Activated CD4-positive, alpha-beta T cell treated with anti-CD3 and anti-CD28 coated beads, Interleukin-2, amount 50 U/mL, for 24 hours (primary cell): ENCODE measurements at regions not wholly inside any gene's neighbourhood (a gene's known extent, or its start where the extent isn't known, plus 50 kb on each side); places are given as distances from the start of the nearest gene placed in this dataset.
"Not testable (repeated sequence)": the region's sequence is repeated elsewhere in the genome, so short reads cannot be mapped to it uniquely, and the experiment has no call there.

Source experiments
- DNase-seq, 2 donors: peaks; one replicate each; pipeline ENCODE4 v3.0.0-alpha.2; 2020; ENCODE audit warnings: low read depth in 1 of 2, low spot score in 1 of 2

DNA sequence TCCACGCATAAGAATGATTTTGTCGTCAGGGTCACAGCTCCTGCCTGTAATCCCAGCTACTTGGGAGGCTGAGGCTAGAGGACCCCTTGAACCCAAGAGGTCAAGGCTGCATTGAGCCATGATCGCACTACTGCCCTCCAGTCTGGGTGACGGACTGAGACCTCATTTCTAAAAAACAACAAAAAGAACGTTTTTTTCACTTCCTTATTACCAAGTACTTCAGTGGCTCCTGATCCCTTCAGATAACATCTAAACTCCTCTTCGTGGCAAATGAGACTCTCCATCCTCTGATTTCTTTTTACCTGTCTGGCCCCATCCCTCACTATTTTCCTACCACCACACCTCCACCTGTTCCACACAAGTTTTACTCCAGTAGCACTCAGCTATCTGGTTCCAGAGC lies 105.4 kb upstream of the TLK1 start:
- no peak for DNase-seq

- not testable (repeated sequence) for DNase-seq
Measured at GRCh38 chr2:171261529-171261928, 100.8 kb upstream of the TLK1 start.

GRCh38 chr2:171260471-171261424 lies 100.1 kb upstream of the TLK1 start:
- DNase-seq, result peak in 1 of 2 donors; percentile 47

- DNase-seq, result no peak
Measured at GRCh38 chr2:171254666-171255065, 94.0 kb upstream of the TLK1 start.

- DNase-seq, result no peak
Measured at GRCh38 chr2:171253900-171254650, 93.4 kb upstream of the TLK1 start.

GRCh38 chr2:171253279-171253678 lies 92.6 kb upstream of the TLK1 start:
- DNase-seq, result no peak

- DNase-seq, result no peak
Measured at GRCh38 chr2:171249689-171250088, 89.0 kb upstream of the TLK1 start.

DNA sequence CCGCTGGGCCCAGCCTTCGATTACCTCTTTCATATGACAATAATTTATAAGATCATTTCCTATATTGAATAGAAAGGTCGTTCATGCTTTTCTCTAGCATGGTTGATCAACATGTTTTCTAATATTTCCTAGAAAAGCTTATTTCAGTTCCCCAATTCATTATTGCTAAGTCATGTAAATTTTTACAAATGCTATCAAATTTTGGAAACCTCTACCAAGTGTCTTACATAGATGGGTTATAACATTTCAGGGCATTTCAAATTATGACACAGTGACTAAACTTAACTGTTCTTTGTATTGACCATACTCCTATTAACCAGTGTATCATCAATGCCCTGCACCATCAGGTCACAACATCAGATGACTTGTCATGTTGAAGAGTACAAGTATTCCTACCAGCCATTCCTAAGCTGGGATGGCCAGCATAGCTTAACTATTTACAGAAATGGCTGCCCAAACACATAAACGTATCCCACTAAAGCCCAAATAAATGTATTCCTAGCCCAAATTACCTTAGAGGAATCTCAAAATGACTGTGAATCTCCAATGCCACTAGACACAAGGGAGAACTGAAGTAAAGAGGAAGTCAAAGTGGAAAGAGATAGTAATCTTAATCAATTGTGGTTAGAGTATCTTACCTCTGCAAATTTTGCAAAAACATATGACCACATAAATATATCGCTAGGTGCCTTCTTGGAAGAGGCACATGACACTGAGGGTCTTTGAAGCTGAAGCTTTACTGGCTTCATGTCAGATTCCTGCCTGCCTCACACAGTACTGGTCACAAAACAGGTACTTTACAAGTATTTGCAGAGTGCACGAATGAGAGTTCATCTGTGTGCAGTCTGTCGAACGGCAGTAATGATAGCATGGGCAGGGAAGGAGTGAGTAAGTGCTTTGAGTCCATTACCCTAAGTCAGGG lies 87.3 kb upstream of the TLK1 start:
- peak in 1 of 2 donors; percentile 16 for DNase-seq

- no peak for DNase-seq
Measured at GRCh38 chr2:171244970-171245782, 84.5 kb upstream of the TLK1 start.

GRCh38 chr2:171244466-171244969 lies 83.8 kb upstream of the TLK1 start:
- DNase-seq, result no peak

DNA sequence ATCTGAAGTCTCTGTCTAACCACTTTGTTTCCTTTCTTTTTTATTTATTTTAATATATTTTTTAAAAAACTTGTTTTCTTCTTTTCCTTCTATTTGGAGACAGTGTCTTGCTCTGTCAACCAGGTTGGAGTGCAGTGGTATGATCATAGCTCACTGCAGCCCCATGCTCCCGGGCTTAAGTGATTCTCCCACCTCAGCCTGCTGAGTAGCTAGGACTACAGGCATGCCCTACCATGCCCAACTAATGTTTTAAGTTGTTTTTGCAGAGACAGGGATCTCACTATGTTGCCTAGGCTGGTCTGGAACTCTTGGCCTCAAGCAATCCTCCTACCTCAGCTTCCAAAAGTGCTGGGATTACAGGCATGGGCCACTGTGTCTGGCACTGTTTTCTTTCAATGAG lies 81.1 kb upstream of the TLK1 start:
- DNase-seq, result no peak

- no peak for DNase-seq
Measured at GRCh38 chr2:171238946-171239345, 78.3 kb upstream of the TLK1 start.

- no peak for DNase-seq
Measured at GRCh38 chr2:171237751-171238505, 77.2 kb upstream of the TLK1 start.

DNA sequence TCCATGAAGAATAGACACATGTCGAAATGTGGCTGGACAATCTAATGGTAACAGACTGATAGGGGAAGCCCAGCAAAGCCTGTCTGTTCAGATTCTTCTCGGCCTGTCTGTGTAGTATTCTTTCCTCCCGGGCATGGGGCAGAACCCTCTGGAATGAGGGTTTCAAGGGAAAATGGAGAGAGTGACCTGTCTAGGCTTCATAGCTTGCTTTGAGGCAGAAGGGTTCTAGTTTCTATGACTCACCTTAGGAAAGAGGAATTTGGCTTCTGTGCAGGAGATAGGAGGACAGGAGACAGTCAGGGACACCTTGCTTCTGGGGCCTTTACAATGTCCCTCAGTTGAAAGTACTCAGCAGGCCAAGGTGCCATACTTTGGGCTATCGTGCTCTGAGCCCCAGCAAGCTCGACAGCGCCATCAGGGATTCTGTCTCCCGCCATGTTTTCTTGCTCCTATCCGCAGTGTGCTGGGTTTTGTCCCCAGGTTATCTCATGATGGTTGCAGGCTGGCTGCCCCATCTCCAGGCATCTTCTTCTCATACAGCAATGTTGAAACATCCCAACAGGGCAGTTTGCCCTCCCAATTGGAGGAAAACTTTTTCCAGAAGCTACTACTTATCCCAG lies 74.7 kb upstream of the TLK1 start:
- no peak for DNase-seq

- no peak for DNase-seq
Measured at GRCh38 chr2:171230176-171230575, 69.5 kb upstream of the TLK1 start.

- no peak for DNase-seq
Measured at GRCh38 chr2:171228826-171229225, 68.1 kb upstream of the TLK1 start.

- DNase-seq, result no peak
Measured at GRCh38 chr2:171227066-171227782, 66.5 kb upstream of the TLK1 start.

- DNase-seq, result no peak
Measured at GRCh38 chr2:171226461-171226860, 65.8 kb upstream of the TLK1 start.
